Transverse colon (tissue), 4 donors: ENCODE measurements at regions not wholly inside any gene's neighbourhood (a gene's known extent, or its start where the extent isn't known, plus 50 kb on each side); places are given as distances from the start of the nearest gene placed in this dataset.

Source experiments
- DNase-seq: peaks from one replicate; pipeline ENCODE4 v3.0.0-alpha.2; 2019
- H3K27ac ChIP-seq, 4 donors: fragments of 200-600 bp; sonication (generic); 2 replicates each; pipeline ENCODE4 v1.5.1; 2016 to 2018; ENCODE audit warnings: inconsistent platforms in 4 of 4
- H3K27me3 ChIP-seq: fragments of 200-600 bp; sonication (generic); 2 replicates; pipeline ENCODE4 v1.5.1; 2017; ENCODE audit warnings: inconsistent platforms
- H3K36me3 ChIP-seq, 4 donors: fragments of 200-600 bp; sonication (generic); 2 replicates each; pipeline ENCODE4 v1.5.1; 2017 to 2019; ENCODE audit warnings: inconsistent platforms in 4 of 4
- H3K4me1 ChIP-seq, 4 donors: fragments of 200-600 bp; sonication (generic); 2 replicates each; pipeline ENCODE4 v1.5.1; 2017 to 2020; ENCODE audit warnings: inconsistent platforms in 4 of 4
- H3K4me3 ChIP-seq, 4 donors: fragments of 200-600 bp; sonication (generic); 1 replicate in 1 of 4; 2 replicates in 3 of 4; pipeline versions ENCODE4 v1.5.1 to v1.6.1; 2017 to 2019; ENCODE audit warnings: inconsistent platforms in 4 of 4
- H3K9me3 ChIP-seq, 2 donors: fragments of 200-600 bp; sonication (generic); 2 replicates each; pipeline ENCODE4 v1.5.1; 2017 to 2019; ENCODE audit warnings: inconsistent platforms in 2 of 2
- EP300 ChIP-seq: sonication (generic); formaldehyde crosslinking; IDR thresholded peaks from one replicate; pipeline ENCODE4 v1.6.1; 2017; ENCODE audit warnings: antibody characterized with exemption, low read depth
- POLR2A ChIP-seq: fragments of 450-650 bp; IDR thresholded peaks from one replicate; pipeline ENCODE4 v1.6.1; 2016; ENCODE audit warnings: antibody characterized with exemption, mild to moderate bottlenecking, moderate library complexity
- POLR2AphosphoS5 ChIP-seq, 3 donors: sonication (generic); formaldehyde crosslinking; IDR thresholded peaks; one replicate each; pipeline ENCODE4 v1.6.1; 2016; ENCODE audit warnings: antibody characterized with exemption in 3 of 3
- WGBS, 2 donors: methylation state at CpG; one replicate each; pipeline ENCODE4 v1.1.5; 2018; ENCODE audit warnings: low coverage in 1 of 2; 5-methylcytosine and 5-hydroxymethylcytosine counted together
- in situ Hi-C, 4 donors: fragments of 200-750 bp; cut with MboI; loops; one replicate each; pipeline versions ENCODE4 v1.15.0 to v1.15.1; 2017; ENCODE audit warnings: low sequenced_read_pairs in 3 of 4, low pct_ligation_motif_present in 1 of 4, low pct_unique_long_range_greater_than_20kb in 1 of 4
- intact Hi-C: fragments of 100-400 bp; cut with DNase I; formaldehyde crosslinking; loops from one replicate; pipeline ENCODE4 v1.15.1; 2023; ENCODE audit warnings: low total_unique reads
- TF ChIP-seq, protein P1 (sequence below), 5 experiments: fragments of 200-600 bp in 3 of 5; fragments of 450-650 bp in 2 of 5; sonication (generic) in 3 of 5; IDR thresholded peaks; 1 replicate in 2 of 5; 2 replicates in 3 of 5; pipeline ENCODE4 v1.5.1; 2016 to 2017; ENCODE audit warnings: antibody characterized with exemption in 5 of 5, inconsistent platforms in 3 of 5, mild to moderate bottlenecking in 2 of 5, moderate library complexity in 1 of 5

GRCh38 chr5:159398936-159399335 is 68.6 kb upstream of the IL12B start:
- H3K27me3 ChIP-seq, result no peaks in the 10 kb centered on the region
- intact Hi-C loops (no loop called here), in situ Hi-C loops (no loop called here)
- WGBS, 2 donors, result 63 to 80% methylated on average over 1 to 3 of the region's 3 CpGs
- no peaks in the 10 kb centered on the region for H3K4me1 ChIP-seq
- TF ChIP-seq, protein P1, sequence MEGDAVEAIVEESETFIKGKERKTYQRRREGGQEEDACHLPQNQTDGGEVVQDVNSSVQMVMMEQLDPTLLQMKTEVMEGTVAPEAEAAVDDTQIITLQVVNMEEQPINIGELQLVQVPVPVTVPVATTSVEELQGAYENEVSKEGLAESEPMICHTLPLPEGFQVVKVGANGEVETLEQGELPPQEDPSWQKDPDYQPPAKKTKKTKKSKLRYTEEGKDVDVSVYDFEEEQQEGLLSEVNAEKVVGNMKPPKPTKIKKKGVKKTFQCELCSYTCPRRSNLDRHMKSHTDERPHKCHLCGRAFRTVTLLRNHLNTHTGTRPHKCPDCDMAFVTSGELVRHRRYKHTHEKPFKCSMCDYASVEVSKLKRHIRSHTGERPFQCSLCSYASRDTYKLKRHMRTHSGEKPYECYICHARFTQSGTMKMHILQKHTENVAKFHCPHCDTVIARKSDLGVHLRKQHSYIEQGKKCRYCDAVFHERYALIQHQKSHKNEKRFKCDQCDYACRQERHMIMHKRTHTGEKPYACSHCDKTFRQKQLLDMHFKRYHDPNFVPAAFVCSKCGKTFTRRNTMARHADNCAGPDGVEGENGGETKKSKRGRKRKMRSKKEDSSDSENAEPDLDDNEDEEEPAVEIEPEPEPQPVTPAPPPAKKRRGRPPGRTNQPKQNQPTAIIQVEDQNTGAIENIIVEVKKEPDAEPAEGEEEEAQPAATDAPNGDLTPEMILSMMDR (IDR thresholded peaks at IDR 0.05), result no peak
- no peak for TF ChIP-seq POLR2A
- no peak for TF ChIP-seq EP300
- no peak for TF ChIP-seq POLR2AphosphoS5 (IDR thresholded peaks at IDR 0.05)
- H3K36me3 ChIP-seq, result no peaks in the 10 kb centered on the region
- no peak overlapping the region for H3K27ac ChIP-seq
- H3K4me3 ChIP-seq, result no peak overlapping the region
- no peak for DNase-seq
- H3K9me3 ChIP-seq, result no peaks in the 10 kb centered on the region

DNA sequence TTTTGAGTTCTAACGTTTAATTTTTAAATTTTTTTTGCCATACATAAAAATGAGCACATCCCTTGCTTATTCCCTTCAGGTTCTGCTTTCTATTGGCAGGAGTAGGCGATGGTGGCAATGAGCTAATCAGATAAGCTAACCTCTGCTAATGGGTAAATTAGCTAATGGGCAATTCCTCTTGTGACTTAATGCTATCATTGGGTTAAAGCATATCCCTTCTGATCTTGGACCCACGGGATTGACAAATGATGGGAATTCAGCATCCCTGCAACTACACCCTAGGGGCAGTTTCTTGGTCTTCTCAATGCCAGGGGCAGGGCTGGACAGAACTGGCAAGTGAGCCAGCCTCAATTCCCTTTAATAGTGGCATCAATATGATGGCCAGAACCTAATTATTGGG is 70.2 kb upstream of the IL12B start:
- H3K4me1 ChIP-seq, result no peaks in the 10 kb centered on the region
- intact Hi-C loops, result no loop called here
- no peak for DNase-seq
- no peaks in the 10 kb centered on the region for H3K9me3 ChIP-seq
- no peak overlapping the region for H3K4me3 ChIP-seq
- no peak for TF ChIP-seq EP300
- no peak for TF ChIP-seq POLR2AphosphoS5 (IDR thresholded peaks at IDR 0.05)
- no peak for TF ChIP-seq POLR2A
- TF ChIP-seq, protein P1 (IDR thresholded peaks at IDR 0.05), result no peak
- WGBS, 2 donors, result 59 to 89% methylated on average over 3 of the region's 3 CpGs
- H3K36me3 ChIP-seq, result no peaks in the 10 kb centered on the region
- no peak overlapping the region for H3K27ac ChIP-seq
- no peaks in the 10 kb centered on the region for H3K27me3 ChIP-seq
- in situ Hi-C loops, result no loop called here

DNA sequence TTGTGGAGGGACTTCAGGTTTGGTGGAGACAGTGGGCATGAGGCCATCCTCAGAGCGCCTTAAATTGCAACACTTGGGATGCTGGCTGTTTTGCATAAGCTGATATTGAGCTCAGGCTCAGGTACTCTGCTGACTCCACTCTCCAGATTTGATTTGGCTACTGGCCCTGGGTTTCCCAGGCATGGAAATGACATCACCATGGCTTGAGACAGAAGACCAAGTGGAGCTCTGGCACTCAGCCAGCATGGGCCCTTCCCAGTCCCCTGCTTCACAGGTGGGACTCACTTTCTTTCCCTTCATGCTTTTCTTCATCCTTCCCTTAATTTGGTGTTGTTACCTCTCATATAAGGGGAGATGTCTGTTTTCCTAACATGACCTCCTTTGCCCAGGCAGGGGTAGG is 72.0 kb upstream of the IL12B start:
- H3K36me3 ChIP-seq, result no peaks in the 10 kb centered on the region
- WGBS, 2 donors, result 87% methylated on average over 1 of the region's 1 CpG; no CpG with 5 or more reads in 1 of the 2 donors
- H3K9me3 ChIP-seq, result no peaks in the 10 kb centered on the region
- in situ Hi-C loops, result no loop called here
- H3K4me1 ChIP-seq, result no peaks in the 10 kb centered on the region
- DNase-seq, result no peak
- TF ChIP-seq, protein P1 (IDR thresholded peaks at IDR 0.05), result no peak
- no peak for TF ChIP-seq POLR2AphosphoS5 (IDR thresholded peaks at IDR 0.05)
- TF ChIP-seq EP300, result no peak
- no peak for TF ChIP-seq POLR2A
- no peak overlapping the region for H3K4me3 ChIP-seq
- intact Hi-C loops, result no loop called here
- no peak overlapping the region for H3K27ac ChIP-seq
- no peaks in the 10 kb centered on the region for H3K27me3 ChIP-seq

DNA sequence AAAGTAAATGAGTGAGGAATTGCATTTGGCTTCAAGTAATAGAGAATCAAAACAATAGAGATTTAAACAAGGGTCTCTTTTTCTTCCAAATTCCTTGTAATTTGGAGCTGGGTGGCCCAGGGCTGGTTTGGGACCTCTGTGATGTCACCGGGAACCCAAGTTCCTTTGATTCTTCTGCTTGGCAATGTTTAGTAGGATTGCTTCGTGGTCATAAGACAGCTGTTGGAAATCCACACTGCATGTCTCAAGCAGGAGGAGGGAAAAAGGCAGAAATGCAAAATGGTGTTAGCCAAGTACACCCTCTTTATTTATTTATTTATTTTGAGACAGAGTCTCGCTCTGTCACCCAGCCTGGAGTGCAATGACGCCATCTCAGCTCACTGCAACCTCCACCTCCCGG is 72.6 kb upstream of the IL12B start:
- Histone ChIP-seq H3K9me3 (no peaks in the 10 kb centered on the region), H3K4me1 (no peaks in the 10 kb centered on the region), H3K36me3 (no peaks in the 10 kb centered on the region), H3K27ac (no peak overlapping the region), H3K4me3 (no peak overlapping the region), H3K27me3 (no peaks in the 10 kb centered on the region)
- DNase-seq, result no peak
- intact Hi-C loops (no loop called here), in situ Hi-C loops (no loop called here)
- no peak for TF ChIP-seq POLR2A
- no peak for TF ChIP-seq POLR2AphosphoS5 (IDR thresholded peaks at IDR 0.05)
- TF ChIP-seq, protein P1 (IDR thresholded peaks at IDR 0.05), result no peak
- TF ChIP-seq EP300, result no peak
- 81 to 82% methylated on average over 5 of the region's 5 CpGs for whole genome bisulfite sequencing, 2 donors
